GM12864 (cell line): ENCODE measurements at regions not wholly inside any gene's neighbourhood (a gene's known extent, or its start where the extent isn't known, plus 50 kb on each side); places are given as distances from the start of the nearest gene placed in this dataset.
"Not testable (repeated sequence)": the region's sequence is repeated elsewhere in the genome, so short reads cannot be mapped to it uniquely, and the experiment has no call there.

Experiments used
- DNase-seq: peaks from one replicate; pipeline ENCODE4 v3.0.0-alpha.2; 2011; ENCODE audit warnings: low read depth
- H3K4me3 ChIP-seq: 2 replicates; pipeline ENCODE4 v1.5.1; 2011; ENCODE audit warnings: mild to moderate bottlenecking, low read depth, low read length, control low read depth
- CTCF ChIP-seq: IDR thresholded peaks from 2 replicates; pipeline ENCODE4 v1.5.1; 2011; ENCODE audit warnings: low read depth, mild to moderate bottlenecking, moderate library complexity, low read length, control low read depth, inconsistent platforms; ENCODE audit errors: missing control alignments

GRCh38 chr20:61094581-61094980, 157.5 kb upstream of the CDH4 start:
- no peak for DNase-seq
- H3K4me3 ChIP-seq: no peak overlapping the region
- no peak for TF ChIP-seq CTCF

GRCh38 chr20:61096463-61096862, 155.6 kb upstream of the CDH4 start:
- no peak for TF ChIP-seq CTCF
- no peak for DNase-seq
- H3K4me3 ChIP-seq: no peak overlapping the region

- no peak for DNase-seq
- no peak overlapping the region for H3K4me3 ChIP-seq
- TF ChIP-seq CTCF: no peak
Measured at GRCh38 chr20:61099806-61100205, 152.3 kb upstream of the CDH4 start.

GRCh38 chr20:61100489-61100888, 151.6 kb upstream of the CDH4 start:
- no peak for DNase-seq
- TF ChIP-seq CTCF: no peak
- no peak overlapping the region for H3K4me3 ChIP-seq

GRCh38 chr20:61101321-61101720, 150.7 kb upstream of the CDH4 start:
- not testable (repeated sequence) for H3K4me3 ChIP-seq, DNase-seq

GRCh38 chr20:61104232-61104631, 147.8 kb upstream of the CDH4 start:
- no peak for TF ChIP-seq CTCF
- DNase-seq: no peak
- H3K4me3 ChIP-seq: no peak overlapping the region

GRCh38 chr20:61105395-61105794, 146.7 kb upstream of the CDH4 start:
- H3K4me3 ChIP-seq: no peak overlapping the region
- DNase-seq: no peak
- TF ChIP-seq CTCF: no peak

GRCh38 chr20:61106438-61106837, 145.6 kb upstream of the CDH4 start:
- no peak for TF ChIP-seq CTCF
- H3K4me3 ChIP-seq: no peak overlapping the region
- no peak for DNase-seq
